Endothelial cell of umbilical vein (primary cell): ENCODE measurements at regions not wholly inside any gene's neighbourhood (a gene's known extent, or its start where the extent isn't known, plus 50 kb on each side); places are given as distances from the start of the nearest gene placed in this dataset.

ENCODE experiments used
- BruUV-seq: library from RNA; stranded (reverse); fragments of 400-500 nt; replicated peaks from 2 replicates; lab custom pipeline; 2021; lab: Mats Ljungman, UMichigan
- CTCF ChIA-PET: fragments of 300-600, 350-600 bp; sonication (Branson Sonifier 250); formaldehyde crosslinking; loops from one replicate; lab custom pipeline; 2021; ENCODE audit warnings: antibody characterized with exemption, inconsistent platforms; lab: Charles Lee
- POLR2A ChIA-PET: fragments of 300-600, 350-600 bp; sonication (Branson Sonifier 250); formaldehyde crosslinking; loops from one replicate; lab custom pipeline; 2021; ENCODE audit warnings: antibody characterized with exemption, inconsistent platforms; lab: Charles Lee
- DNase-seq: peaks from one replicate; pipeline ENCODE4 v3.0.0-alpha.2; 2011; ENCODE audit warnings: low read depth, low spot score
- FAIRE-seq: peaks from 2 replicates; lab custom pipeline; 2011; peaks lifted over from hg19 to GRCh38; lab: Jason Lieb, UNC
- H2AFZ ChIP-seq: 2 replicates; pipeline ENCODE4 v1.6.0; 2012; ENCODE audit warnings: low read depth, low read length, control low read depth, inconsistent platforms
- H3K27ac ChIP-seq: 2 replicates; pipeline ENCODE4 v1.5.1; 2011; ENCODE audit warnings: low read depth, mild to moderate bottlenecking, control low read depth, low read length, moderate library complexity; ENCODE audit not compliant: insufficient read depth
- H3K27me3 ChIP-seq, 2 experiments: 2 replicates each; pipeline versions ENCODE4 v1.6.0 to v1.6.1; 2011; ENCODE audit warnings: low read length in 2 of 2, mixed read lengths in 1 of 2; ENCODE audit not compliant: control insufficient read depth in 2 of 2, insufficient read depth in 2 of 2
- H3K36me3 ChIP-seq, 2 experiments: 2 replicates in 1 of 2; 3 replicates in 1 of 2; pipeline ENCODE4 v1.5.1; 2011; ENCODE audit warnings: low read length in 2 of 2, mild to moderate bottlenecking in 1 of 2, moderate library complexity in 1 of 2; ENCODE audit not compliant: control insufficient read depth in 2 of 2, insufficient read depth in 2 of 2; ENCODE audit errors: extremely low read depth in 1 of 2
- H3K4me1 ChIP-seq: 3 replicates; pipeline ENCODE4 v1.5.1; 2011; ENCODE audit warnings: mild to moderate bottlenecking, low read length; ENCODE audit not compliant: control insufficient read depth, insufficient read depth; ENCODE audit errors: extremely low read depth
- H3K4me2 ChIP-seq: 2 replicates; pipeline ENCODE4 v1.6.1; 2011; ENCODE audit warnings: low read length, control low read depth, mixed read lengths; ENCODE audit not compliant: insufficient read depth
- H3K4me3 ChIP-seq, 3 experiments: fragments of 200-600 bp in 1 of 3; sonication (generic), shearing (Covaris generic) in 1 of 3; replicated peaks in 1 of 3; 2 replicates each; pipeline ENCODE4 v1.5.1; 2011 to 2016; ENCODE audit warnings: control low read depth in 3 of 3, low read length in 3 of 3, mild to moderate bottlenecking in 2 of 3, inconsistent platforms in 1 of 3, low read depth in 1 of 3, moderate library complexity in 1 of 3; ENCODE audit not compliant: insufficient read depth in 1 of 3
- H3K79me2 ChIP-seq: 2 replicates; pipeline ENCODE4 v1.6.0; 2012; ENCODE audit warnings: low read length, inconsistent platforms; ENCODE audit not compliant: control insufficient read depth, insufficient read depth
- H3K9ac ChIP-seq: replicated peaks from 2 replicates; pipeline ENCODE3; 2011; ENCODE audit warnings: low read length, control low read depth; ENCODE audit not compliant: insufficient read depth; ENCODE audit errors: extremely low read depth
- H3K9me1 ChIP-seq: replicated peaks from 3 replicates; pipeline ENCODE4 v1.6.0; 2011; ENCODE audit warnings: mild to moderate bottlenecking, low read length; ENCODE audit not compliant: control insufficient read depth, insufficient read depth; ENCODE audit errors: extremely low read depth
- H3K9me3 ChIP-seq: replicated peaks from 2 replicates; pipeline ENCODE4 v1.5.1; 2012; ENCODE audit warnings: low read length, inconsistent platforms; ENCODE audit not compliant: control insufficient read depth, insufficient read depth
- H4K20me1 ChIP-seq: replicated peaks from 2 replicates; pipeline ENCODE3; 2011; ENCODE audit warnings: mild to moderate bottlenecking, low read length; ENCODE audit not compliant: control insufficient read depth, insufficient read depth; ENCODE audit errors: extremely low read depth
- FOS ChIP-seq: IDR thresholded peaks from 2 replicates; pipeline ENCODE4 v1.6.1; 2011; ENCODE audit warnings: mild to moderate bottlenecking, low read length, moderate library complexity, borderline replicate concordance; ENCODE audit not compliant: insufficient read depth
- GATA2 ChIP-seq: IDR thresholded peaks from 2 replicates; pipeline ENCODE4 v1.7.0; 2011; ENCODE audit warnings: low read depth, mild to moderate bottlenecking, moderate library complexity, mixed read lengths, low read length; ENCODE audit not compliant: insufficient read length, insufficient read depth
- JUN ChIP-seq: IDR thresholded peaks from 2 replicates; pipeline ENCODE4 v1.6.1; 2011; ENCODE audit warnings: borderline replicate concordance, low read depth; ENCODE audit not compliant: insufficient read length, insufficient read depth
- MYC ChIP-seq: IDR thresholded peaks from one replicate; pipeline ENCODE4 v1.6.1; 2011; ENCODE audit warnings: mild to moderate bottlenecking, low read depth, low read length
- POLR2A ChIP-seq: IDR thresholded peaks from 2 replicates; pipeline ENCODE4 v1.6.1; 2012; ENCODE audit warnings: low read depth, mild to moderate bottlenecking, control low read depth, low read length
- POLR2AphosphoS5 ChIP-seq: IDR thresholded peaks from 2 replicates; pipeline ENCODE4 v1.6.1; 2012; ENCODE audit warnings: low read depth, mild to moderate bottlenecking, control low read depth, low read length, moderate library complexity; ENCODE audit not compliant: insufficient read depth
- dilution Hi-C: fragments of 300-500 bp; cut with MboI; formaldehyde crosslinking; loops from one replicate; pipeline ENCODE4 v1.15.0; 2019; ENCODE audit warnings: low sequenced_read_pairs; ENCODE audit not compliant: extremely low pct_ligation_motif_present
- intact Hi-C: fragments of 100-400 bp; cut with micrococcal nuclease; formaldehyde crosslinking; loops from one replicate; pipeline ENCODE4 v1.10.0; 2022
- TF ChIP-seq, protein P1 (sequence below): IDR thresholded peaks from 2 replicates; pipeline ENCODE4 v1.6.1; 2011; ENCODE audit not compliant: insufficient read depth, insufficient read length
- TF ChIP-seq, protein P2 (sequence below), 2 donors: IDR thresholded peaks; 1 replicate in 1 of 2; 2 replicates in 1 of 2; pipeline ENCODE4 v1.5.1; 2011; ENCODE audit warnings: low read length in 2 of 2, mild to moderate bottlenecking in 2 of 2, moderate library complexity in 2 of 2, control low read depth in 1 of 2, inconsistent platforms in 1 of 2, low read depth in 1 of 2; ENCODE audit not compliant: insufficient read depth in 1 of 2; ENCODE audit errors: extremely low read depth in 1 of 2

DNA sequence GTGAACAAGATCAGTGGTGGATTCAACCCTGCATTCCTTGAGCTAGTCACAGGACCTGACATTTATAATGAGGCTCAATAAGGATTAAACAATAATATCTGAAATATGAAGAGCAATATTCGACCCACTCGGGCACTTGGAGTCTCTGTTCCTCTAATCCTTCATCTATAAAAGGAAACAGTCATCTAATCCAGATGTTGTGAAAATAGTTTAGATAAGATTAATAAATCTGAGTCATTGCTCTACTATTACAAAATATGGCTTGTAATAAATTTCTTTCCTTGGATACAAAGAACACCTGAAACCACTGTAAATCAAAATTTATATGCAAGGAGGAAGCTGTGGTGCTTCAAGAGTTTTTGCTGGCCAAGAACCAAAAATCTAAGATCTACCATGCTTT is 846.9 kb upstream of the ACVR2A start:
- DNase-seq, result no peak
- FAIRE-seq, result no peak
- ChIA-PET CTCF (interaction anchor here (1.0 kb wide), 1 partner anchor 11 kb away, joined by 5 read pairs; no protein-coding TSS in a partner anchor), POLR2A (no interaction called here)
- Histone ChIP-seq H3K4me2 (no peak overlapping the region), H3K9me3 (no peaks in the 10 kb centered on the region), H4K20me1 (no peaks in the 10 kb centered on the region), H3K4me3 (no peak overlapping the region), H2AFZ (no peak overlapping the region), H3K9me1 (no peaks in the 10 kb centered on the region), H3K27me3 (no peaks in the 10 kb centered on the region), H3K9ac (no peak overlapping the region), H3K27ac (no peak overlapping the region), H3K79me2 (no peaks in the 10 kb centered on the region), H3K4me1 (no peaks in the 10 kb centered on the region), H3K36me3 (no peaks in the 10 kb centered on the region)
- TF ChIP-seq POLR2A, result no peak
- TF ChIP-seq, protein P1, sequence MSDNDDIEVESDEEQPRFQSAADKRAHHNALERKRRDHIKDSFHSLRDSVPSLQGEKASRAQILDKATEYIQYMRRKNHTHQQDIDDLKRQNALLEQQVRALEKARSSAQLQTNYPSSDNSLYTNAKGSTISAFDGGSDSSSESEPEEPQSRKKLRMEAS, result no peak
- TF ChIP-seq POLR2AphosphoS5, result no peak
- TF ChIP-seq MYC, result no peak
- no peak for TF ChIP-seq GATA2
- TF ChIP-seq FOS, result no peak
- TF ChIP-seq JUN, result no peak
- TF ChIP-seq, protein P2, sequence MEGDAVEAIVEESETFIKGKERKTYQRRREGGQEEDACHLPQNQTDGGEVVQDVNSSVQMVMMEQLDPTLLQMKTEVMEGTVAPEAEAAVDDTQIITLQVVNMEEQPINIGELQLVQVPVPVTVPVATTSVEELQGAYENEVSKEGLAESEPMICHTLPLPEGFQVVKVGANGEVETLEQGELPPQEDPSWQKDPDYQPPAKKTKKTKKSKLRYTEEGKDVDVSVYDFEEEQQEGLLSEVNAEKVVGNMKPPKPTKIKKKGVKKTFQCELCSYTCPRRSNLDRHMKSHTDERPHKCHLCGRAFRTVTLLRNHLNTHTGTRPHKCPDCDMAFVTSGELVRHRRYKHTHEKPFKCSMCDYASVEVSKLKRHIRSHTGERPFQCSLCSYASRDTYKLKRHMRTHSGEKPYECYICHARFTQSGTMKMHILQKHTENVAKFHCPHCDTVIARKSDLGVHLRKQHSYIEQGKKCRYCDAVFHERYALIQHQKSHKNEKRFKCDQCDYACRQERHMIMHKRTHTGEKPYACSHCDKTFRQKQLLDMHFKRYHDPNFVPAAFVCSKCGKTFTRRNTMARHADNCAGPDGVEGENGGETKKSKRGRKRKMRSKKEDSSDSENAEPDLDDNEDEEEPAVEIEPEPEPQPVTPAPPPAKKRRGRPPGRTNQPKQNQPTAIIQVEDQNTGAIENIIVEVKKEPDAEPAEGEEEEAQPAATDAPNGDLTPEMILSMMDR (IDR thresholded peaks at IDR 0.05; ENCODE audit: extremely low read depth in 1 of 2, insufficient read depth in 1 of 2, low read depth in 1 of 2, low read length in 2 of 2), result no peak
- no TSS peak for BruUV-seq
- dilution Hi-C loops, result no loop called here
- intact Hi-C loops, result no loop called here
